IMR-90 (cell line): ENCODE measurements at regions not wholly inside any gene's neighbourhood (a gene's known extent, or its start where the extent isn't known, plus 50 kb on each side); places are given as distances from the start of the nearest gene placed in this dataset.

Experiments
- ATAC-seq: fragments of 200-7000 bp; cut with Tn5 transposase; 2 replicates; pipeline ENCODE4 v1.9.1; 2020; ENCODE audit warnings: low read depth, mild to moderate bottlenecking, moderate library complexity
- BruUV-seq: library from RNA; stranded (reverse); fragments of 400-500 nt; replicated peaks from 2 replicates; lab custom pipeline; 2021; lab: Mats Ljungman, UMichigan
- CTCF ChIA-PET: fragments of 300-600 bp; formaldehyde crosslinking; extraction: SDS; loops from one replicate; lab custom pipeline; 2021; ENCODE audit warnings: antibody characterized with exemption; lab: Yijun Ruan, JAX
- POLR2A ChIA-PET: fragments of 300-600 bp; sonication (Branson Sonifier 250); formaldehyde crosslinking; loops from one replicate; lab custom pipeline; 2022; ENCODE audit warnings: antibody characterized with exemption; ENCODE audit not compliant: unreplicated experiment; lab: Charles Lee
- DNase-seq: peaks from one replicate; pipeline ENCODE4 v3.0.0; 2013
- H2AFZ ChIP-seq: replicated peaks from 2 replicates; pipeline ENCODE3; 2013; ENCODE audit warnings: low read length, mild to moderate bottlenecking; ENCODE audit not compliant: poor library complexity
- H2AK5ac ChIP-seq: 2 replicates; pipeline ENCODE4 v1.6.1; 2013; ENCODE audit warnings: low read depth, low read length, inconsistent platforms
- H2AK9ac ChIP-seq: replicated peaks from 2 replicates; pipeline ENCODE3; 2013; ENCODE audit warnings: mild to moderate bottlenecking, low read depth, low read length, moderate library complexity; ENCODE audit not compliant: poor library complexity
- H2BK120ac ChIP-seq: 2 replicates; pipeline ENCODE4 v1.6.1; 2013; ENCODE audit warnings: low read depth, low read length, inconsistent platforms
- H2BK15ac ChIP-seq: 3 replicates; pipeline ENCODE4 v1.6.1; 2013; ENCODE audit warnings: low read depth, low read length, inconsistent platforms
- H2BK20ac ChIP-seq: 2 replicates; pipeline ENCODE4 v1.6.1; 2013; ENCODE audit warnings: low read depth, mild to moderate bottlenecking, inconsistent platforms, low read length, moderate library complexity
- H2BK5ac ChIP-seq: 2 replicates; pipeline ENCODE4 v1.6.1; 2013; ENCODE audit warnings: mild to moderate bottlenecking, low read depth, low read length, inconsistent platforms; ENCODE audit not compliant: poor library complexity, severe bottlenecking
- H3K14ac ChIP-seq: replicated peaks from 2 replicates; pipeline ENCODE4 v1.6.1; 2013; ENCODE audit warnings: low read depth, low read length, inconsistent platforms
- H3K18ac ChIP-seq: 2 replicates; pipeline ENCODE4 v1.6.1; 2013; ENCODE audit warnings: low read depth, low read length, control low read depth
- H3K23ac ChIP-seq: 2 replicates; pipeline ENCODE4 v1.6.1; 2013; ENCODE audit warnings: low read depth, low read length, inconsistent platforms
- H3K27ac ChIP-seq: 2 replicates; pipeline ENCODE4 v1.5.1; 2013; ENCODE audit warnings: mild to moderate bottlenecking, control low read depth, low read length; ENCODE audit not compliant: insufficient read depth
- H3K27me3 ChIP-seq: 2 replicates; pipeline ENCODE4 v1.6.1; 2013; ENCODE audit warnings: low read length; ENCODE audit not compliant: control insufficient read depth, insufficient read depth
- H3K36me3 ChIP-seq: 2 replicates; pipeline ENCODE4 v1.6.1; 2013; ENCODE audit warnings: low read length, mixed read lengths; ENCODE audit not compliant: control insufficient read depth, insufficient read depth
- H3K4ac ChIP-seq: 2 replicates; pipeline ENCODE4 v1.6.1; 2013; ENCODE audit warnings: low read depth, low read length, inconsistent platforms
- H3K4me1 ChIP-seq: 2 replicates; pipeline ENCODE4 v1.6.1; 2013; ENCODE audit warnings: low read length, mixed read lengths; ENCODE audit not compliant: control insufficient read depth, insufficient read depth
- H3K4me2 ChIP-seq: 2 replicates; pipeline ENCODE4 v1.6.1; 2013; ENCODE audit warnings: low read depth, mild to moderate bottlenecking, control low read depth, low read length, moderate library complexity
- H3K4me3 ChIP-seq: 2 replicates; pipeline ENCODE4 v1.5.1; 2013; ENCODE audit warnings: low read depth, mild to moderate bottlenecking, control low read depth, low read length, moderate library complexity; ENCODE audit not compliant: insufficient read depth
- H3K56ac ChIP-seq: 2 replicates; pipeline ENCODE4 v1.6.1; 2013; ENCODE audit warnings: low read length, inconsistent platforms; ENCODE audit not compliant: insufficient read depth; ENCODE audit errors: extremely low read depth
- H3K79me1 ChIP-seq, 2 experiments: 2 replicates each; pipeline ENCODE4 v1.6.1; 2013; ENCODE audit warnings: low read length in 2 of 2, inconsistent platforms in 1 of 2, low read depth in 1 of 2
- H3K9ac ChIP-seq: 2 replicates; pipeline ENCODE4 v1.6.1; 2013; ENCODE audit warnings: low read depth, low read length, control low read depth
- H3K9me1 ChIP-seq: 2 replicates; pipeline ENCODE4 v1.6.1; 2013; ENCODE audit warnings: low read length, inconsistent platforms; ENCODE audit not compliant: insufficient read depth
- H3K9me3 ChIP-seq: 2 replicates; pipeline ENCODE4 v1.6.1; 2013; ENCODE audit warnings: low read length; ENCODE audit not compliant: control insufficient read depth, insufficient read depth
- H4K20me1 ChIP-seq: 2 replicates; pipeline ENCODE4 v1.6.1; 2013; ENCODE audit warnings: low read length, inconsistent platforms; ENCODE audit not compliant: insufficient read depth
- H4K5ac ChIP-seq: 2 replicates; pipeline ENCODE4 v1.6.1; 2013; ENCODE audit warnings: mild to moderate bottlenecking, low read depth, low read length, control low read depth
- H4K8ac ChIP-seq, 2 experiments: 2 replicates each; pipeline ENCODE4 v1.6.1; 2013; ENCODE audit warnings: low read depth in 2 of 2, low read length in 2 of 2, control low read depth in 1 of 2, inconsistent platforms in 1 of 2
- H4K91ac ChIP-seq: 2 replicates; pipeline ENCODE4 v1.6.1; 2013; ENCODE audit warnings: low read depth, low read length, inconsistent platforms; ENCODE audit not compliant: insufficient read depth
- BHLHE40 ChIP-seq: fragments of 150-350 bp; IDR thresholded peaks from 2 replicates; pipeline ENCODE4 v1.6.1; 2016; ENCODE audit warnings: mild to moderate bottlenecking, low read depth, low read length
- CEBPB ChIP-seq: IDR thresholded peaks from 2 replicates; pipeline ENCODE4 v1.6.1; 2012; ENCODE audit warnings: low read depth, low read length, improper control_type of control experiment
- CHD1 ChIP-seq: IDR thresholded peaks from 2 replicates; pipeline ENCODE4 v1.6.1; 2012; ENCODE audit warnings: low read depth, low read length, improper control_type of control experiment
- CTCF ChIP-seq: conservative IDR thresholded peaks from 2 replicates; pipeline ENCODE4 v1.5.1; 2012; ENCODE audit warnings: mild to moderate bottlenecking, low read depth, low read length, improper control_type of control experiment
- ELK1 ChIP-seq: fragments of 150-350 bp; IDR thresholded peaks from 2 replicates; pipeline ENCODE4 v1.6.1; 2016; ENCODE audit warnings: low read depth, mild to moderate bottlenecking, low read length, moderate library complexity, borderline replicate concordance
- FOS ChIP-seq: fragments of 150-350 bp; IDR thresholded peaks from 2 replicates; pipeline ENCODE4 v1.6.1; 2016; ENCODE audit warnings: low read depth, low read length
- MAFK ChIP-seq: IDR thresholded peaks from 2 replicates; pipeline ENCODE4 v1.6.1; 2012; ENCODE audit warnings: low read depth, low read length, improper control_type of control experiment
- MAZ ChIP-seq: IDR thresholded peaks from 2 replicates; pipeline ENCODE4 v1.6.1; 2012; ENCODE audit warnings: low read depth, mild to moderate bottlenecking, low read length, improper control_type of control experiment, moderate library complexity, borderline replicate concordance
- MXI1 ChIP-seq: IDR thresholded peaks from 2 replicates; pipeline ENCODE4 v1.6.1; 2012; ENCODE audit warnings: low read depth, mild to moderate bottlenecking, low read length, moderate library complexity, borderline replicate concordance
- NFE2L2 ChIP-seq: fragments of 150-350 bp; IDR thresholded peaks from 2 replicates; pipeline ENCODE4 v1.6.1; 2016; ENCODE audit warnings: low read depth, mild to moderate bottlenecking, low read length
- POLR2A ChIP-seq: IDR thresholded peaks from 2 replicates; pipeline ENCODE4 v1.6.1; 2012; ENCODE audit warnings: mild to moderate bottlenecking, low read depth, low read length
- RAD21 ChIP-seq: IDR thresholded peaks from 2 replicates; pipeline ENCODE4 v1.6.1; 2012; ENCODE audit warnings: low read length, improper control_type of control experiment
- RCOR1 ChIP-seq: IDR thresholded peaks from 2 replicates; pipeline ENCODE4 v1.6.1; 2012; ENCODE audit warnings: mild to moderate bottlenecking, low read length, improper control_type of control experiment; ENCODE audit not compliant: insufficient replicate concordance
- RFX5 ChIP-seq: IDR thresholded peaks from 2 replicates; pipeline ENCODE4 v1.8.0; 2012; ENCODE audit warnings: low read depth, mild to moderate bottlenecking, low read length, moderate library complexity
- SMC3 ChIP-seq: fragments of 150-350 bp; IDR thresholded peaks from 2 replicates; pipeline ENCODE4 v1.6.1; 2016; ENCODE audit warnings: low read depth, mild to moderate bottlenecking, antibody characterized with exemption, low read length, moderate library complexity
- USF2 ChIP-seq: fragments of 150-350 bp; IDR thresholded peaks from 2 replicates; pipeline ENCODE4 v1.6.1; 2017; ENCODE audit warnings: mild to moderate bottlenecking, antibody characterized with exemption, low read length, low read depth
- WGBS, 2 experiments: methylation state at CpG; one replicate each; pipeline versions ENCODE4 v1.1.5 to v1.1.7; 2013; ENCODE audit warnings: missing lambda C conversion rate in 2 of 2; ENCODE audit not compliant: insufficient read length in 1 of 2; ENCODE audit errors: extremely low coverage in 2 of 2; 5-methylcytosine and 5-hydroxymethylcytosine counted together
- dilution Hi-C: fragments of 300-500 bp; cut with HindIII; formaldehyde crosslinking; loops from one replicate; pipeline ENCODE4 v1.14.3; 2018; ENCODE audit warnings: low sequenced_read_pairs; ENCODE audit not compliant: unreplicated experiment
- in situ Hi-C: fragments of 300-500 bp; cut with MboI; formaldehyde crosslinking; loops from 3 replicates; pipeline ENCODE4 v1.14.3; 2019; ENCODE audit warnings: low sequenced_read_pairs, inconsistent platforms, mixed read lengths
- intact Hi-C: fragments of 100-400 bp; cut with micrococcal nuclease; formaldehyde crosslinking; loops from 2 replicates; pipeline ENCODE4 v1.10.0; 2022

GRCh38 chr2:153196378-153197058 lies 282.0 kb downstream of the RPRM start:
- DNase-seq (no peak), ATAC-seq (no peak)
- Histone ChIP-seq H2AK9ac (peak overlapping the region; percentile 16), H2BK20ac (no peak overlapping the region), H2AK5ac (no peak overlapping the region), H3K9ac (no peak overlapping the region), H4K91ac (no peak overlapping the region), H3K27ac (no peak overlapping the region), H4K8ac (no peak overlapping the region), H3K4me1 (no peaks in the 10 kb centered on the region), H3K23ac (no peak overlapping the region), H3K9me1 (no peaks in the 10 kb centered on the region), H3K18ac (no peak overlapping the region), H4K20me1 (no peaks in the 10 kb centered on the region), H4K5ac (no peak overlapping the region), H3K36me3 (no peaks in the 10 kb centered on the region), H3K79me1 (no peaks in the 10 kb centered on the region), H3K4ac (no peak overlapping the region), H2BK5ac (no peak overlapping the region), H3K4me2 (no peak overlapping the region), H2BK15ac (no peak overlapping the region), H3K14ac (no peak overlapping the region), H2BK120ac (no peak overlapping the region), H3K27me3 (no peaks in the 10 kb centered on the region), H3K4me3 (no peak overlapping the region), H3K56ac (no peak overlapping the region), H3K9me3 (peaks cover 38% of the 10 kb centered on the region), H2AFZ (no peak overlapping the region)
- POLR2A ChIA-PET, result no interaction called here
- no TSS peak for BruUV-seq
- dilution Hi-C loops (no loop called here), intact Hi-C loops (no loop called here), in situ Hi-C loops (no loop called here)
- CTCF ChIA-PET, result no interaction called here
- 68% methylated on average over 3 of the region's 8 CpGs; no CpG with 5 or more reads in 1 of the 2 experiments for WGBS, 2 experiments
- no peak for TF ChIP-seq CTCF
- no peak for TF ChIP-seq RCOR1
- no peak for TF ChIP-seq NFE2L2
- no peak for TF ChIP-seq MAZ
- no peak for TF ChIP-seq CEBPB
- no peak for TF ChIP-seq CHD1
- no peak for TF ChIP-seq RAD21
- no peak for TF ChIP-seq RFX5
- TF ChIP-seq MAFK, result no peak
- no peak for TF ChIP-seq BHLHE40
- TF ChIP-seq SMC3, result no peak
- no peak for TF ChIP-seq USF2
- no peak for TF ChIP-seq FOS
- no peak for TF ChIP-seq ELK1
- no peak for TF ChIP-seq MXI1
- no peak for TF ChIP-seq POLR2A
